ENCODE measurements at regions not wholly inside any gene's neighbourhood (a gene's known extent, or its start where the extent isn't known, plus 50 kb on each side); places are given as distances from the start of the nearest gene placed in this dataset.

DNA sequence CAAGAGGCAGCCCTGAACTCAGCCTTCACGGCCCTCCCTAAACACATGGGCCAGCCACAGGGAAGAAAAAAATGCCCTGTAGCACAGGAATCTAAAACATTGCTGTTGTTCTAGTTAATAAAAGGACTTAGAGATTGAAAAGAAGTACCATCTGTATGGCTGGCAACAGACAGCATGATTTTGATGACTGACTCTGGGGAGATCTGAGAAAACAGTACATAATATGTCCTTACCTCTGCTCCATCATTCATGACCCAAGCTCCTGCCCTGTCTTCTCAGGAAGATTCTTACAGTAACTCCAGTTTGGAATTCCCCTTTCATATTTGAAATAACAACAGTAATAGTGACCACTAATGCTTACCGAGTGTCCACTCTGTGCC, 244.2 kb downstream of the ETS1 start:
- TF ChIP-seq, protein P1, sequence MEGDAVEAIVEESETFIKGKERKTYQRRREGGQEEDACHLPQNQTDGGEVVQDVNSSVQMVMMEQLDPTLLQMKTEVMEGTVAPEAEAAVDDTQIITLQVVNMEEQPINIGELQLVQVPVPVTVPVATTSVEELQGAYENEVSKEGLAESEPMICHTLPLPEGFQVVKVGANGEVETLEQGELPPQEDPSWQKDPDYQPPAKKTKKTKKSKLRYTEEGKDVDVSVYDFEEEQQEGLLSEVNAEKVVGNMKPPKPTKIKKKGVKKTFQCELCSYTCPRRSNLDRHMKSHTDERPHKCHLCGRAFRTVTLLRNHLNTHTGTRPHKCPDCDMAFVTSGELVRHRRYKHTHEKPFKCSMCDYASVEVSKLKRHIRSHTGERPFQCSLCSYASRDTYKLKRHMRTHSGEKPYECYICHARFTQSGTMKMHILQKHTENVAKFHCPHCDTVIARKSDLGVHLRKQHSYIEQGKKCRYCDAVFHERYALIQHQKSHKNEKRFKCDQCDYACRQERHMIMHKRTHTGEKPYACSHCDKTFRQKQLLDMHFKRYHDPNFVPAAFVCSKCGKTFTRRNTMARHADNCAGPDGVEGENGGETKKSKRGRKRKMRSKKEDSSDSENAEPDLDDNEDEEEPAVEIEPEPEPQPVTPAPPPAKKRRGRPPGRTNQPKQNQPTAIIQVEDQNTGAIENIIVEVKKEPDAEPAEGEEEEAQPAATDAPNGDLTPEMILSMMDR (IDR thresholded peaks at IDR 0.05 in 2 of 3, conservative IDR thresholded peaks at IDR 0.05 in 1 of 3; ENCODE audit: control insufficient read depth in 2 of 3, extremely low read depth in 1 of 3, insufficient read depth in 1 of 3, low read depth in 3 of 3, low read length in 3 of 3) = no peak
- TF ChIP-seq SKIL (IDR thresholded peaks at IDR 0.05; ENCODE audit: low read depth, poor library complexity, severe bottlenecking) (no peak), EP300 (IDR thresholded peaks at IDR 0.05; ENCODE audit: borderline replicate concordance in 1 of 2, control insufficient read depth in 1 of 2, low read depth in 2 of 2, low read length in 2 of 2) (no peak), POLR2A (IDR thresholded peaks at IDR 0.05; ENCODE audit: low read depth, low read length) (no peak), CBFB (IDR thresholded peaks at IDR 0.05; ENCODE audit: low read depth) (no peak), USF1 (IDR thresholded peaks at IDR 0.05; ENCODE audit: borderline replicate concordance, extremely low read length, insufficient read depth, low read depth, low read length) (no peak), MEF2A (IDR thresholded peaks at IDR 0.05; ENCODE audit: insufficient read depth, low read depth, low read length) (no peak), ESRRA (IDR thresholded peaks at IDR 0.05; ENCODE audit: low read length) (no peak), NR2C2 (IDR thresholded peaks at IDR 0.05; ENCODE audit: borderline replicate concordance, control insufficient read depth, insufficient read length, low read depth) (no peak)

All from GM12878 (cell line).